Immature natural killer cell (primary cell): ENCODE measurements at regions not wholly inside any gene's neighbourhood (a gene's known extent, or its start where the extent isn't known, plus 50 kb on each side); places are given as distances from the start of the nearest gene placed in this dataset.

Experiments
- DNase-seq, 3 donors: peaks; one replicate each; pipeline ENCODE4 v3.0.0; 2022; ENCODE audit warnings: mixed read lengths in 1 of 3
- H3K27ac Mint-ChIP-seq, 6 donors: one replicate each; pipeline ENCODE4 v1.8.0; 2020; ENCODE audit warnings: mixed read lengths in 6 of 6, mild to moderate bottlenecking in 5 of 6, inconsistent platforms in 4 of 6, moderate library complexity in 3 of 6
- H3K27me3 Mint-ChIP-seq, 3 donors: one replicate each; pipeline ENCODE4 v1.8.0; 2020 to 2021; ENCODE audit warnings: low read depth in 3 of 3, mild to moderate bottlenecking in 3 of 3, mixed read lengths in 3 of 3, moderate library complexity in 3 of 3, inconsistent platforms in 1 of 3
- H3K36me3 Mint-ChIP-seq, 3 donors: one replicate each; pipeline ENCODE4 v1.8.0; 2020; ENCODE audit warnings: mixed read lengths in 3 of 3, inconsistent platforms in 2 of 3, mild to moderate bottlenecking in 2 of 3
- H3K4me1 Mint-ChIP-seq, 2 donors: one replicate each; pipeline ENCODE4 v1.8.0; 2020; ENCODE audit warnings: inconsistent platforms in 2 of 2, mild to moderate bottlenecking in 2 of 2, mixed read lengths in 2 of 2, moderate library complexity in 1 of 2
- H3K4me3 Mint-ChIP-seq, 5 donors: one replicate each; pipeline ENCODE4 v1.8.0; 2020; ENCODE audit warnings: mild to moderate bottlenecking in 5 of 5, mixed read lengths in 5 of 5, inconsistent platforms in 3 of 5, moderate library complexity in 3 of 5
- H3K9me3 Mint-ChIP-seq, 6 donors: one replicate each; pipeline ENCODE4 v1.8.0; 2020; ENCODE audit warnings: mild to moderate bottlenecking in 6 of 6, mixed read lengths in 6 of 6, inconsistent platforms in 4 of 6, moderate library complexity in 3 of 6

DNA sequence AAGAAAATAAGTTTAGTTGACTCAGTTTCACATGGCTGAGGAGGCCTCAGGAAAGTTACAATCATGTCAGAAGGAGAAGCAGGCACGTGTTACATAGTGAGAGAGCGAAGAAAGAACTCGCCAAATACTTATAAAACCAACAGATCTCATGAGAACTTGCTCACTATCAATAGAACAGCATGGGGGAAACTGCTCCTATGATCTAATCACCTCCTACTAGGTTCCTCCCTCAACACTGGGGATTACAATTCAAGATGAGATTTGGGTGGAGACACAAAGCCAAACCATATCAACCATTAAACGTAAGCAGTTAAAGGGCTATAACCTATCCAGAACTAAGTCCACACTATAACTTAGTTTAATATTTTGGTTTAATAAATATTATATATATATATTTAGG lies 113.8 kb upstream of the ADGRL3 start:
- Mint-ChIP-seq H3K27me3 (peaks cover 0 to 1% (median 0%) of the 10 kb centered on the region in 3 donors), H3K4me3 (no peak overlapping the region), H3K27ac (no peak overlapping the region), H3K36me3 (no peaks in the 10 kb centered on the region), H3K9me3 (peaks cover 9 to 43% (median 19%) of the 10 kb centered on the region in 6 donors), H3K4me1 (no peaks in the 10 kb centered on the region)
- no peak for DNase-seq

DNA sequence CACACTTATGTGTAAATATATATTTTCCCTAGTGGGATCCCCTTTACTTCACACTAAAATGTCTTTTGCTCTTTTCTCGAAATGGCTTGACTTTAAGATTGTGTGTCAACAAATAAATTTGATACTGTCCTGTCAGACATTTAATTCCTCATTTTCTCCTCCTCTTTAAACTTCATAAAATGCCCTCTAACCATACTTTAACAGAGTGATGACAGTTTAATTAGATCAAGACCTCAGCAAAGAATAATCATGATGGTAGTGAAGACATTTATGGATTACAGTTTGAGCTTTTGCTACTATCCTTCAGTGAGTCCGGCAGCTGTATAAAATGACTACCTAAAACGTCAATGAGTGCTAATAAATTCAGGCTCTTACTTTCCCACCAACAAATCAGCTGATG lies 113.1 kb upstream of the ADGRL3 start:
- Mint-ChIP-seq H3K9me3 (peaks cover 9 to 45% (median 22%) of the 10 kb centered on the region in 6 donors), H3K4me3 (no peak overlapping the region), H3K27ac (no peak overlapping the region), H3K4me1 (no peaks in the 10 kb centered on the region), H3K27me3 (peaks cover 0 to 1% (median 0%) of the 10 kb centered on the region in 3 donors), H3K36me3 (no peaks in the 10 kb centered on the region)
- DNase-seq = no peak

DNA sequence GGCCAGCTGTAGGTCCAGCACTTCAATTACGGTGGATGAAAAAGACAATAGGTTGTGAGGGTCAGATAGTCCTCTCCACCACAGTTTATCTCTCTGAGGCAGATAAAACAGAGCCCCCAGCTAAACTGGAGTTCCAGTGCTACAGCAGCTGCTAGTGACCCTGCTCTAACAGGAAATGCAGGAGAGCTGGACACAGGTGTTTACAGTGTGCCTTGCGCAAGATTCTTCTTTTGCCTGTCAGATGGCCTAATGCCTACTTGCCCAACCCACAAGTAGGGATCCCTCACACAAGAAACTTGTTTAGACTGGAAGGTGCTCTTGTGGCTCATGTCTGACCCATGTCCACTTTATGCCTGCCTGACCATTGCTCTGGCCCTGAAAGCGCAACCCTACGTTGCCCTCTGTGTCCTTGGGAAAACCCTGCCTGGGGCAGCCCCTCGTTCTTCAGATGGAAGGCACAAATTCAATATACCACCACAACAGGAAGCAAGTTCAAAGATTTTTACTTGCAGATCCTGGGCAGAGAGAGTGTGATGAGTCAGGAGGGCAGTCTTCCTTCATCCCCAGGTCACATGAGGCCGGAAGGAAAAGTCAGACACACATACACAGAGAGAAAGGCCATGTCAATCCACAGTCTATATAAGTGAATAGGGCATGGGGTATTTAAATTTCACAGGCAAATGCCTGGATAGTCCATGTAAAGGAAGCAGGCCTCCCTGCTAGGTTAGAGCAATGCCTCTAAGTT lies 105.1 kb upstream of the ADGRL3 start:
- H3K4me1 Mint-ChIP-seq = no peaks in the 10 kb centered on the region
- H3K27ac Mint-ChIP-seq = no peak overlapping the region
- no peak overlapping the region for H3K4me3 Mint-ChIP-seq

DNA sequence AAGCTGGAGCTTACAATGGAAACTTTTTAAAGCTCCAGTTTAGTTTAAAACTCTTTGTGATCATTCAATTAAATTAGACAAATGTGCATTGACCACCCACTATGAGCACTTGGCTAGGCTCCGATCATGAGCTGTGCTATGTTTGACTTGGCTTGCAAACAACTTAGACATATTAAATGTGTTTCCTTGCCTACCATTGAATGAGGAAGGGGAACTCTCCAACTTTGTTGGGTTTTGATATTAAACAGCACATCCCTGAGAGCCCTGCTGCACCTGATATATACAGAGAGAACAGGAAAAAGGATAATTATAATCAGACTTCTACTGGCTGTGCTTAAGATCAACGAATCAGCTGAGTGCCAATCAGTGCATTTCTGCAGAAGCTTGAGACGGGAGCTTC lies 71.4 kb upstream of the ADGRL3 start:
- no peak for DNase-seq
- H3K4me3 Mint-ChIP-seq = no peak overlapping the region
- H3K27ac Mint-ChIP-seq = no peak overlapping the region
- H3K27me3 Mint-ChIP-seq = peaks cover 0 to 2% (median 0%) of the 10 kb centered on the region in 3 donors
- H3K4me1 Mint-ChIP-seq = no peaks in the 10 kb centered on the region
- H3K9me3 Mint-ChIP-seq = peaks cover 9 to 42% (median 20%) of the 10 kb centered on the region in 6 donors
- peaks cover 0 to 2% (median 0%) of the 10 kb centered on the region in 3 donors for H3K36me3 Mint-ChIP-seq

More for the DNA sequence above, 105.1 kb upstream of the ADGRL3 start:
- DNase-seq = no peak
- H3K36me3 Mint-ChIP-seq = peaks cover 0 to 8% (median 0%) of the 10 kb centered on the region in 3 donors
- H3K27me3 Mint-ChIP-seq = peaks cover 0 to 1% (median 0%) of the 10 kb centered on the region in 3 donors
- peaks cover 14 to 71% (median 37%) of the 10 kb centered on the region in 6 donors for H3K9me3 Mint-ChIP-seq

DNA sequence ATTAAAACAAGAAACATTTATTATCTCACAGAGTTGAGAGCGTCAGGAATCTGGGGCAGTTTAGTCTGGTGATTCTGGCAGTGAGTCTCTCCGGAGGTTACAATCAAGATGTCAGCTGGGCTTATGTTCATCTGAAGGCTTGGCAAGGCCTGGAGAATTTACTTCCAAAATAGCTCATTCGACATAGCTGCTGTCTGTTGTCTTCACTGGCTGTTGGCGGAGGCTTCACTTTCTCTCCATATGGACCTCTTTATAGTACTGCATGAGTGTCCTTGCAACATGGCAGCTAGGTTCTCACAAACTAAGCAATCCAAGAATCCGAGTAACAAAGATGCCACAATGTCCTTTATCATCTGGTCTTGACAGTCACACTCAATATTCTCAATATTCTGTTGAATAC lies 70.2 kb upstream of the ADGRL3 start:
- Mint-ChIP-seq H3K36me3 (peaks cover 0 to 4% (median 0%) of the 10 kb centered on the region in 3 donors), H3K4me3 (no peak overlapping the region), H3K27ac (no peak overlapping the region), H3K9me3 (peaks cover 4 to 37% (median 21%) of the 10 kb centered on the region in 6 donors), H3K4me1 (no peaks in the 10 kb centered on the region), H3K27me3 (no peaks in the 10 kb centered on the region)
- no peak for DNase-seq

DNA sequence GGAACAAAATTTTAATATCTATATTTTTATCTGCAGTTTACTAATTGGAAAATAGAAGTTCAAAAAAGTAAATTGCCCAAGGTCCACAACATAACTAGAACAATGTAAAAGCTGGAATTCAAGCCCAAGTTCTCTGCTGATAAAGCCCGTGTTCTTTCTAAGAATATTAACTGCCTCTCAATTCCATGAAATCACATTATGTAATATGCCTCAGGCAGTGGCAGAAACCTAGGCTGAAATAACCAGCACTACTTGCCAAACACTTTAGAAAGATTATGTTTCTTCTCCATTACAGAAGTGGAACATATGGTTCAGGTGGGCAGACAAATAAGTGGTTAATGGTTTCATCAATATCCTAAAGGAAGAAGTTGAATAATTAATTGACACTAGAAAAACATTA lies 56.7 kb upstream of the ADGRL3 start:
- no peak for DNase-seq
- no peaks in the 10 kb centered on the region for H3K36me3 Mint-ChIP-seq
- peaks cover 5 to 41% (median 16%) of the 10 kb centered on the region in 6 donors for H3K9me3 Mint-ChIP-seq
- no peaks in the 10 kb centered on the region for H3K4me1 Mint-ChIP-seq
- no peaks in the 10 kb centered on the region for H3K27me3 Mint-ChIP-seq
- no peak overlapping the region for H3K27ac Mint-ChIP-seq
- no peak overlapping the region for H3K4me3 Mint-ChIP-seq

DNA sequence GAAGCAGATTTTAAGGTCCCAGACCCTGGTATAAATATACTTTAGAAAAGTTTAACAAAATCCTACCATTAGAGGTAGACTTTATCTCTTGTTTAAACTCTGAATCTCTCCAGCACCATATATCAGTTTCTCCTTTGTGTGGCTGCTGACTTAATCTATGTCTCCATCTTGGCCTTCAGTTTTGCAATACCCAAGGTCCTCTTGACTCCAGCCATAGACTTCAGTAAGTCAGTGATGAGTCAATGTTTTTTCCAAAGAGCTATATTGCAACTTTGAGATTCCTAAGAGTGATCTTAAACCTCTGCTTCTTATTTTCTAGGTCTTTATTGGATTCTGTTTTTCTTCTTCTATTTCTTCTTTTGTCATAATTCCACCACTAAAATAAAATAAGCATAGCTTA lies 50.8 kb upstream of the ADGRL3 start:
- H3K4me1 Mint-ChIP-seq = no peaks in the 10 kb centered on the region
- H3K36me3 Mint-ChIP-seq = no peaks in the 10 kb centered on the region
- H3K27ac Mint-ChIP-seq = no peak overlapping the region

More for the DNA sequence above, 50.8 kb upstream of the ADGRL3 start:
- Mint-ChIP-seq H3K27me3 (peaks cover 0 to under 1% (median 0%) of the 10 kb centered on the region in 3 donors), H3K9me3 (peaks cover 8 to 39% (median 15%) of the 10 kb centered on the region in 6 donors), H3K4me3 (no peak overlapping the region)
- no peak for DNase-seq
